GM23248 (cell line): ENCODE measurements at regions not wholly inside any gene's neighbourhood (a gene's known extent, or its start where the extent isn't known, plus 50 kb on each side); places are given as distances from the start of the nearest gene placed in this dataset.

ENCODE experiments used
- EZH2 ChIP-seq: fragments of 200-600 bp; sonication (generic); IDR thresholded peaks from 2 replicates; pipeline ENCODE4 v1.6.1; 2018; ENCODE audit warnings: antibody characterized with exemption, mild to moderate bottlenecking; ENCODE audit not compliant: insufficient read depth, poor library complexity, severe bottlenecking
- EZH2phosphoT487 ChIP-seq: fragments of 200-600 bp; sonication (generic); IDR thresholded peaks from 2 replicates; pipeline ENCODE4 v1.6.1; 2018; ENCODE audit warnings: antibody characterized with exemption, moderate library complexity, mild to moderate bottlenecking, low read depth; ENCODE audit not compliant: insufficient read depth

DNA sequence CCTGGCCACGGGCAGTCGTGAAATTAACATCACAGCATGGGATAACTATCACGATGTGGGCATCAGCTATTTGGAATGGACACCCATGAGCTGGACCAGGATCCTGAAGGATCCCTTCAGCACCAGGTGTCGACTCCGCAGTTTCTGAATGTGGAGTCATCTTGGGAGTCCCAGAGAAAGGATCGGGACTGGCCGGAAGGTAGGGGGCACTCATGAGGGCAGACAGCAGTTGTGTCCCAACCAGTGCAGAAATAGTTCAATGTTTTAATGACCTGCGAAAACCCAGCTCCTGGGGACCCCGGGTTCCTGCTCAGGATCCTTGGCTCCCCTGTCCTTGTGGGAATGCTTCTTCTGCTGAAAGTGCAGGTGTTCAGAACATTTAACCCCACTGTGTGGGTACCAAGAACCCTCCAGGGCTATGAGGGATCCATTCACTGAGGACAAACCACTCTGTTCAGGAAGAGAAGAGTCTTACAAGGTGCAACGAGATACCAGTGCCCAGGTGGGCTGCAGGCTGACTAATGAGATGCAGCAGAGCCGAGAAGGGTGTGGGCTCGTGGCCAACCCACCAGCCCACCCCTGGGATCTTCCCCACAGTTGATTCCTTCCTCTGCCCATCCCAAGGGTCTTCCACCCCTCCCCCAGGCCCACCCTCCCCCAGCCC is 154.8 kb downstream of the SALL1 start:
- no peak for TF ChIP-seq EZH2
- TF ChIP-seq EZH2phosphoT487 = no peak
